NAMALWA (cell line): ENCODE measurements at regions not wholly inside any gene's neighbourhood (a gene's known extent, or its start where the extent isn't known, plus 50 kb on each side); places are given as distances from the start of the nearest gene placed in this dataset.
"Not testable (repeated sequence)": the region's sequence is repeated elsewhere in the genome, so short reads cannot be mapped to it uniquely, and the experiment has no call there.

ENCODE experiments used
- DNase-seq: peaks from one replicate; pipeline ENCODE4 v3.0.0-alpha.2; 2015; ENCODE audit warnings: low spot score

DNA sequence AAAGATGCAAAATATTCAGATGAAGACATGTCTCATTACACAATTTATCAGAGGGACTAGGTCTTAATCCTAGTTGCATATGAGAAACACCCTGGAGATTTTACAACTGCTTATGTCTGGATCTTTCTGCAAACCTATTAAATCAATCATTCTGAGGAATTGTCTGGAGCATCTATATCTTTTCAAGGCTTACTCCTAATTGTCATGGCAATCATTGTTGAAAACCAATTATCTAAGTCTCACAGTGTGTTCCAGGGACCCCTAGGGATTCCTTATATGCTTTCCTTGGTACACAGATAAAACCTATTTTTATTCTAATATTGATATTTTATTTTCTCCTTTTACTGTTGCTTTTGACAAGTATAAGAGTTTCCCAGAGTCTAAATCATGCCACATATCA is 696.9 kb upstream of the EYS start:
- DNase-seq, result no peak

DNA sequence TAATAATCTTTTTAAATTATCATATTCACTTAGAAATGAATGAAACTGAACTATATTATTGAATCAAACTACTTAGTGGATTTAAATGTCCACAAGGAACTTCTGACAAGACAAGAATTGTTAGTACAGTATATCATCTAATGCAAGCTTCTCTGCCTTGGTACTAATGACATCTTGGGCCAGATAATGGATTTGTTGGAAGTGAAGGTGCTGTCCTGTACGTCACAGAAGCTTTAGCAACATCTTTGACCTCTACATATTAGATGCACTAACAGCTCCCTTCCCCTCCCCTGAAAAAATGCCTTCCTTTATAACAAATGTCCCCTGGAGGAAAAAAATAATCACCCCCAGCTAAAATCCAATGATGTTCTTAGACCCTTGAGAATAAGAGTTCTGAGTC is 695.8 kb upstream of the EYS start:
- DNase-seq, result no peak

DNA sequence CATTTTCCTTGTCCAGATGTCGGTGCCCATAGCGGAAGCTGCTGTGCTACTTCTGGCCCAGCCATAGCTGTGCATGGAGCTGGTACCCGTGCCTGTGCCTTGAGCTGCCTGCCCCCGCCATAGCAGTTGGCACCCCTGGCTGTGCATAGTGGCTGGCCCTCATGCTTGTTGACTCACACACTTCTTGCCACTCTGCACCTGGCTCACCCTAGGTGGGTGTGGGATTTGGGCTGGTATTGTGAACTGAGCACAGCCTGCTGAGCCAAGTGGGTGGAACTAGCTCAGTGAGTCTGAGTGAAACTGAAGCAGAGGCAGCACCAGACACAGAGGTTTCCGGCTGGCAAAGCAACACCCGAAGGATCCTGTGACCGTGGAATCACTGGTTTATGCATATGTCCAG is 689.5 kb upstream of the EYS start:
- no peak for DNase-seq

DNA sequence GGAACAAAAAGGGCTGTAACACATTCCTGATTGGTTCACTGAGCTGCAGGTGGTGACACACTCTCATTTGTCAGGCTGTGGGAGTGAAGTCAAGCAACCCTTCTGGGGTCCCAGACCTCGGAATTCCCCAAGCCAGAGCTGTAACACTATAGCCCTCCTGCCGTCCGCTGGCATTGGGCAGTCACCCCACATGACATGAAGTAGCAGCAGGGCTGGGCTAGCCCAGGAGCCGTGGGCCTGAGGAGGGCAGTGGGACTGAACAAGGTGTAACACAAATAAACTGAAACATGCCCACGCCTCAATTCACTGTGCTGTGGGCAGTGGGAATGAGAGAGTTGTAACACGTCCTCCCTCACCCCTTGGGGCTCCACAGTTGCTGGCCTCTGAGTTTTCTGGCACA is 689.1 kb upstream of the EYS start:
- DNase-seq, result no peak

DNA sequence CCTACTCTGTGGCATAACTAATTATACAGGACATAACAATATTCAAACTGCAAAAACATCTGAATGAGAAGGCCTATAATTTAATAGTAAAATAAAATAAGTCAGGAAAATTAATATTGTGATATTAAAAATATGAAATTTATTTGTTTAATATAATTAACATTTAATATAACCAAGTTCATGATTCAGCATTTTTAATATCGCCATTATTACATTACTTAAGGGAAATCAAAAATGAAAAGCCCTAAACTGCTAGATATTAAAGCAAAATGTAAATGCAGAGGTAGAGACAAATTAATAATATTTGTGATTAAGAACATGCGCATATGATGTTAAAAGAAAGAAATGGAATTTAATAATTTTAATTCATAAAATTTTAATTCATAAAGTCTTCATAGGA is 683.4 kb upstream of the EYS start:
- DNase-seq, result no peak

DNA sequence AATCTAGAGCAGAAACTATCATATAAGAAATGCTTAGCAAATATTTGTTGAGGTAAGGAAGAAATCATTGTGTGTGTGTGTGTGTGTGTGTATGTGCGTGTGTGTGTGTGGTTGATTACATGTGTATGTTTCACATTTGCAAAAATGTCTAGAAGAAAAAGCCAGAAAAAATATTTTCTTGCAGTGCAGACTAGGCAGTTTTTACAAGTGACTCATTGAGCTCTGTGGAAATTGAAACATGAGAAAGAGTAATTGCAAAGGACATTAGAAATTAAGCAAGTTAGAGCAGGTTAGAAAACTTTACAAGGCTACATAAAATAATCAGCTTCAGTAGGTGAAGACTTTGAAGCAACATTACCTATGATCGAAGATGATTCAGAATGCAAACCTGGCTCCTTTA is 669.0 kb upstream of the EYS start:
- DNase-seq, result no peak

DNA sequence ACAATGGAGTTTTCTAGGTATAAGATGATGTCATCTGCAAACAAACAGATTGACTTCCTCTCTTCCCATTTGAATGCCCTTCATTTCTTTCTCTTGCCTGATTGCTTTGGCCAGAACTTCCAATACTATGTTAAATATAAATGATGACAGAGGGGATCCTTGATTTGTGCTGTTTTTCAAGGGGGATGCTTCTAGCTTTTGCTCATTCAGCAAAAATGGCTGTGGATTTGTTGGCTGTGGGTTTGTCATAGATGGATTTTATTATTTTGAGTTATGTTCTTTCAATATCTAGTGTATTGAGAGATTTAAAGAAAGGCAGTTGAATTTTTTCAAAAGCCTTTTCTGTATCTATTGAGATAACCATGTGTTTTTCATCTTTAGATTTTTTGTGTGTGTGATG is 662.4 kb upstream of the EYS start:
- DNase-seq, result no peak

DNA sequence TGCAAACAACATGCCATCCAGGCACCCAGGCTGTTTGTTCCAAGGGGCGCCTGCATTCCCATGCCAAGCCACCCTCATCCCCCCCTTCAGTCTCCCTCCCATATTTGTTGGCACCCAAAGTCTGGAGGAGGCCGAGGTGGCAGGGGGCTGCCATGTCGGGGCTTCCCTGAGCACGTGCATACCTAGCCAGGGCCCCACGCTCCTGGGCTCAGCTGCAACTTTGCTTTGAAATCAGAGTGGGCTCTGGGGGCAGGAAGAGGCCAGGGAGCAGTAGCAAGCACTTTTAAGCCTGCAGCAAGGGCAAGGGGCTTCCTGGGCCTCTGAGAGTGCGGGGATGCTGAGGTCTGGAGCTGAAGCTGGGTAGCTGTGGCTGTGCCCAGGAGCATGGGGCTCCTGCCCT is 655.9 kb upstream of the EYS start:
- DNase-seq, result no peak

DNA sequence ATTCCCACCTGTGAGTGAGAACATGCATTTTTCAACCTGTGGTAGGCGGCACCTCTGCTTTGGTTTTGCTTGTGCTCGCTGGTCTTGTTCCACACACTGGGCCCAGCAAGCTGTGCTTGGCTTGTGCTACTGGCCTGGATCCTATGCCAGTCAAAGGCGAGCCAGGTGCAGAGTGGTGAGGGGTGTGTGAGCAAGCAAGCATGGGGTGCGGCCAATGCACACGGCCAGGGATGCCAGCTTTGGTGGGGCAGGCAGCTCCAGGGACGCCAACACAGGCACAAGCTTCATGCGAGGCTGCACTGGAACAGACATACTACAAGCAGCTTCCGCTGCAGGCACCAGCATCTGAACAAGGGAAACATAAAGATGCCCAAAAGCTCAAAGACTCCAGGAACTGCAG is 654.9 kb upstream of the EYS start:
- DNase-seq, result no peak

DNA sequence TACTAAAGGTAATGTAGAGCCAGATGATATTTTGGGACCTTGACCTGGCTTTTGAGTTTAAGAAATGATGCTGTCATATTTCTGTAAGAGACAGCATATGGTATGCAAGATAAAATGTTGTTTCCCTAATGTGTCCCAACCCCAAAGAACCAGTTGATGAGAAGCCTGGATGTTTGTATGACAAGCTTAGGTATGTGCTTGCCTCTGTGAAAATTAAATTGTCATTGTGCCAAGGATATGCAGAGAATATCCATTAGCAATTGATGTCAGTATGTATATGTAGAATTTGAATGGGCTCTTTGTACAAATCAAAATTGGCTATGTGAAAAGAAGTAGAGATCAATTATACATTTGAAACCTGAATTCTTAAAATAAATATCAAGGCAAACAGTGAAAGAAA is 650.8 kb upstream of the EYS start:
- DNase-seq, result no peak

DNA sequence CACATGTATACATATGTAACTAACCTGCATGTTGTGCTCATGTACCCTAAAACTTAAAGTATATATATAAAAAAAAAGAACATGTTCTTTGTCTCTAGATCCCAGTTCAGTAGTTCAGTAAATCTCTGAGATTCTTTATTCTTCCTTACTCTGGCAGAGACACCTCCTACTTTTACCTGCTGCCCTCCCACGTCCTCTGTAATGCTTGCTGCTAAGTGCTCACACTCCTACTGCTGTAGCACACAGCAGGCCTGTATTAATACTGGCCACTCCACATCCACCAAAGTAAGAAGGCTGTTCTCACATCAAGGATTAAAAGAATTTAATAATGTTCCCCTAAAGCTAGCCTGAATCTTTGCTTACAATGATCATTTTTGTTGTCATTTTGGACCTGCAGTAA is 648.4 kb upstream of the EYS start:
- no peak for DNase-seq

DNA sequence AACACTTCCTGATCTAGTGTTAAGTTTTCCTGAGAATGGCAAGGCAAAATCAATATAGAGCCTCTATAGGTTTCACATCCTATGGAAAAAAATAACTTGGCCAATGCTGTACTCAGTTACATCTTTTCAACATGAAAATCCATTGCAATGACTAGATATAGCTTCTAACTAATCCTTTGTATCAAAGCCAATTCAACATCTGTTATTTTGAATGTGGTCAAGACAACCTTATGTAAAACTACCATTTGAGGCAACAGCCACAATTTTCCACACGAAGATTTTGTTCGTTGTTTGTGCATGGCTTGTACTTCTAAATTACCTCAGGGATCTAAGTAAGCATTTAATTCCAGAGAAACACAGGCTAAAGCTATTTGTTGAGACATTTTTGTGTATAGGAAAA is 637.8 kb upstream of the EYS start:
- DNase-seq, result no peak

DNA sequence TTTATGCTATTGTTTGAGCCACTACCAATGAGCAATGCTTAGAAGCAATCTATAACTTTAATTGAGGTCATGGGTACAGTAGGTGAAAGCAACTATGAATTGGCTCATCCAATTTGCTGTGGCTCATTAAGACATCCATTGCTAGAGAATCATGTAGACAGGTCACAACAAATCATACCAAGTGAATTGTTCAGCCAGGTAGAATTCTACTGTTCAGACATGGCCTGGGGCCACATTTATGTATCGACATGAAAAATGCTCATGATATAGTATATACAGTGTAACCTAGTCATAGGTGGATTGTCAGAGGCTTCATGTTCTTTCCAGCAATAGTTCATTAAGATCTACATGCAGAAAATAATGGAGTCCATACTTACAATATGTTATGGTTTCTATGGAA is 633.7 kb upstream of the EYS start:
- DNase-seq, result no peak

DNA sequence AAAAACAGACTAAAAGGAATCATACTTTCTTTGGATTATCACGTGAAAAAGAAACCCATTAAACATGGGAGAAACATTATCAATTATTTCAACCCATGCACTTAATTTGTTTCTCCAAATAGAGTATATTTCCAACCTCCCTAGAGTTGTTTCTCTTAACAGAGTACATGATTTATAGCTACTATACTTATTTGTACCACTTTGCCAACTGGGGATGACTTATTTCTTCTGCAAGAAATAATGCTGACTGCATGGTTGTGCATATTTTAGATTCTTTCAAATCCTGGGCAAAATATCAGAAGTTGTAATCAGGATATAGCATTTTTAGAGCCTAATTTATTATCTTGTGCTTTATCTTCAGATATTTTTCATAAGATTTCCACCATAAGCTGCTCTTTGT is 629.1 kb upstream of the EYS start:
- DNase-seq, result no peak

DNA sequence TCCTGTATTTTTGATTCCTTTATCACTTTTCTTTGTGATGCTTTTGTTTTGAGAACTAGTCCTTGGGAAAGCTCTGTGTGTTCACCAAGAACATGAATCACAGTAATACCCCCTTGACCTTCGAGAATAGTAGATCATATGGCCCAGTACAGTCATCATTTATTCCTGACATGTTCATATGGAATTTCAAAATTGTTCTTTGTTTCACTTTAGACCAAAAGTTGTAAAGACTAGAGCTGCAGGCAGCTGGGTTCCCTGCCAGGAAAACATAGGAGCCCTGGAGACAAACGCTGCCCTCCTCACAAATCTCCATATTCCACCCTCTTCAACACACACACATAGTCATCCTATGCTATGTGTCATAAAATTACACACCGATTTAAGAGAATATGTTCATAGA is 621.2 kb upstream of the EYS start:
- no peak for DNase-seq

DNA sequence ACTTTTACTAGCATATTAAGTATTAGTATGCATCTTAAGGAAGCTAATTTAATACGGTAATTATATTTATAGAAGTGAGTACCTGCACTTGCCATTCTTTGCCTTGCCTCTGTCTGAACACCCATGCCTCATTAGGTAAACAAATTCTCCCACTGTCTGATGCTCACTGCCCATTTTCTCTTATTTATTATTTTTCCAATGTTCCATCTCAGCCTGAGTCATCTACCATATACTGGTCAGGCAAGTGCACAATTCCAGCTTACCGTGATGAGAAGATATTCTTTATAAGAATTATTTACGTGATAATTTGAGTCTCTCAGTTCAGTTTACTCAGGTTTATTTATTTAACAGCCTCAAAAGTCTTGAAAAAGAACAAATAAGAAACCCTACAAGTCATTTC is 619.2 kb upstream of the EYS start:
- no peak for DNase-seq

DNA sequence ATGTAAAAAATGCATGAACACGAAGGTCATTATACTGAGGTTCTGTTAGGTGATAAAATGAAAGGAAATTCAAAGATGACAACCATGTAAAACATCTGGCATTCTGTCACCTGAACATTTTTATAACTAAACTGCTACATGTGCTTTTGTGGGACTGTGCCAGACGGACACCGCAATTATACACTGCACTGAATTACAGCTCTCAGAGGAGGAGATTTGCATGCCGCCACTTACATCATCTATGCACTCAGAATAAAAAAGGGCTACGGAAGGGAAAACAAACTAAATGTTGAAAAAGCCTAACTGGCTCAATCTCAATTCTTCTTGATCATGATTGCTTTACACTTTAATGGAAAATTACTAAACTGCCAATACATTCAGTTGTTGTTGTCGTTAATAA is 614.0 kb upstream of the EYS start:
- no peak for DNase-seq

DNA sequence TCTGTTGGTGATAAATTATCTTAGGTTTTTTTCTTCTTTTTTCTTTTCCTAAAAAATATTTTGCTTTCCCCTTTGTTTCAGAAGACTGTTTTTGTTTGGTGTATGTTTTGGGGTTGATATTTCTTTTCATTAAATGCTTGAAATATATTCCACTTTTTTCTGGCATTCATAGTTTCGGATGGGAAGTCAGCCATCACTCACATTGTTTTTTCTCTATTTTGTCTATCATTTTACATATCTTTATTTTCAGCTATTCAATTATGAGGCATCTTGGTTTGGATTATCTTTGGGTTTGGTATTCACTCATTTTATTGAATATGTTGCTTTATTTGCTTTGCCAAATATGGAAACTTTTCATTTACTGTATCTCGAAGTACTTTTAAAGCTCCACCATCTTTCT is 600.5 kb upstream of the EYS start:
- no peak for DNase-seq

DNA sequence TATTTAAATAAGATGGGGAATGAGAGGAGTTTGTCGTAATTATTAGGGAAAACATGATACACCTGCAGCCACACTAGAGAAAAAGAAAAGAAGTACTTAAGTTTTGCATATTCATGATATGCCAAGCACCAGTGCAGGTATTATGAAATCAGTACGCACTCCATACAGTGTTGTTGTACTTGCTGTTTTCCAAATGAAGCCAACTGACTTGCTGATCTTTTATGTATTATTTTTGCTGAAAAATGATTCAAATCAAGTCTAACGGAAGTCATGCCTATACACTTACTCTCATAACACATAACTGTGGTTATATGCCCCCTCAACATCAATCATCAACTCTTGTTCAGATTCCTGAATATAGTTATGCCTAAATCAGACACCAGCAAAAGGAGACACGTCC is 584.9 kb upstream of the EYS start:
- DNase-seq, result no peak

DNA sequence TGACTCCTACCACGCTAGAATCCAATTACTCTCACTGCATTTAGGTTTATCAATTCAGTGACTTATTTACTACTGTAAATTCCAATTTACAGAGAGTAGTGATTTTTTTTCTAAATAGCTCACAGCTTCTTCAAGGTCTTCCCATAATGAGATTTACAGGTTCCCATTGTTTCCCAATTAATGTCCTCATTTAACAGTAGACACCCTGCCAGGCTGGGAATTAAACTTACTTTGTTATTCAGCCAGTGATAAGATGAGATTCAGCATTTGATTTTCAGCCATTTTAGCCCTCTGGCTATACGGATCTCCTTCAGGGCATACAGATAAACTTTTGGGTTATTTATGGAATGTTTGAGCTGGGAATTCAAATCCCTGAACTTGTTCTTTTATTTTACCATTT is 582.9 kb upstream of the EYS start:
- DNase-seq, result no peak

DNA sequence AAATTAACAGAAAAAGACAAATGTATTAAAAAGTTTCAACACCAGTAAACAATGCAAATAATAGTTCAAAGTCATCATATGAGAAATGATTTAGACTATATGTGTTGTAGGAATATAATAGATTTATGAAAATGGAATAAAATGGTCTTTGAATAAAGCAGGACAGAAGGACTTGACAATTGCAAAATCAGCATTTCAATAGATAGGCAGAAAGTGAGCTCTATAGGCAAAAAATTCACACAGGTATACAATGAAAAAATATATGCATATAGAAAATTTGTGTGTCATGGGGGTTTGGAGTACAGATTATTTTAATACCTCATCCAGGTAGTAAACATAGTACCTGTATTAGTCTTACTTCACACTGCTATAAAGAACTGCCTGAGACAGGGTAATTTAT is 571.1 kb upstream of the EYS start:
- no peak for DNase-seq

DNA sequence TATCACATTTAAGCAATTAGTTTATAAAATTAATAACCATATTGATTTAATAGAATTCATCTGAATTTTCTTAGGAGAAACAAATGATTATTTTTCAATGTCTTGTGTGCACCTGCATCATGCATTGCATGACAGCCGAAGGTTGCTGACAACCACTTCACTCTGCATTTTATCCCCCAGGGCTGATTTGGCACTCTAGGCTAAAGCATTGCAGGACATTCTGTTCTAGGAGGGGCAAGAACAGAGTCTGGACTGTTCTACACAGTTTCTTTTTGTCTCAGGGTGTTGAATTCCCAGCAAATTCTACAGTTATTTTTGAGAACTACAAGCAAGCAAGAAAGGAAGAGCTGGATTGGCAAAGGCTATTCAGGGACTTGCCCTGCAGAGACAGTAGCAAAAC is 570.4 kb upstream of the EYS start:
- DNase-seq, result no peak

DNA sequence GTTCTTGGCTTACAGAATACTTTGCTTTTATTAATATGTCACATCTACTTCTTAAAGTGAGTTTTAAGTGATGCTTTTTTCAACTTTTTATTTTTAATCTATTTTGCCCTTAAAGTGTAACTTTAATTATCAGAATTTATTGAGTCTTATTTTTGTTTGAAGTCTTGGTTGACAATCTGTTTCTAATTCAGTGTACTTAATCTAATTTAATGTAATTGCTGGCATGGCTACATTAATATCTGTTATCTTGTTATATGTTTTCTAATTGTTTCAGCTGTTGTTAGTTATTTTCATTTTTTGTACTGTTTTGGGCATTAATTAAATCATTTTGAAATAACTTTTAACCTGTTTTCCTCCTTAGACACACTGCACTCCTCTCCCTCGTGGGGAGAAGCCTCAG is 558.7 kb upstream of the EYS start:
- no peak for DNase-seq

DNA sequence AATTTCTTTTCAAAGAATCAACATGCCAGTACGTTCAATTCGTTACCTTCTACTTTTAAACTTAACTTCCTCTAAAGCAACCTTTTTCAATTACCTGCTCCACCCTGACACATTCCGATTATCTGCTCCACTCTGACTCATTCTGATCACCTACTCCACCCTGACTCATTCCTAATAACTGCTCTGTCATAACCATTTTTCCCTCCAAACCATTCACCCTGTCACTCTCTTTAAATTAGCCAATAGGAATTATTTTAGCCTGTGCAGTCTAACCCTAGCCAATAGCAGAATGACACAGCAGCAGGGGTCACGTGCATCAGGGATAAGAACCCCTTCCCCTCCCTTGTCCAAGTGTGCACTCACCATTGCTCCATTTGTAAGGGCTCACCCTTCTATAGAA is 557.4 kb upstream of the EYS start:
- no peak for DNase-seq

DNA sequence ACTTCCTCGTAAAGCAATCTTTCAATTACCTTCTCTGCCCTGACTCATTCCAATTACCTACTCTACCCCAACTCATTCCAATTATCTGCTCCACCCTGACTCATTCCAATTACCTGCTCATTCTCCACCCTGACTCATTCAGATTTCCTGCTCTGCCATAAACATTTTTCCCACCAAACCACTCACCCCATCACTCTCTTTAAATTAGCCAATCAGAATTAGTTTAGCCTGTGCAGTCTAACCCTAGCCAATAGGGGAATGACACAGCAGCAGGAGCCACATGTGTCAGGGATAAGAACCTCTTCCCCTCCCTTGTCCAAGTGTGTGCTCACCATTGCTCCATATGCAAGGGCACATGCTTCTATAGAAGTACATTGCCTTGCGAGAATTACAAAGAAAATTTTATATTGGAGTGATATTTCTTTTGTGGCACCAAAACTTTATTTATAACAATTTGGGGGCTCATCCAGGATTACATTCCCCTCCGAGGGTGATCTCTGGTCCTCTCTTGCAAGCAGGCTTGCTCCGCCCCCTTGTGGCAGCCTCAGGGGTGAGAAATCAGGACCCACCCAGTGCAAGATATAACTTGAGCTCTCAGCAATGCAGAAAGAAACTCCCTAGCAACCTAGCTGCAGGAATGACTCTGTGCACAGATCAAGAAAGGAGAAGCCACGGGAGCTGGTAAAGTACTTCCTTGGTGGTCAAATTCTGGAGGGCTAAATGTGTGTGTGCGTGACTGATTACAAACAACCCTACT is 551.9 kb upstream of the EYS start:
- DNase-seq, result not testable (repeated sequence)
